ENCODE measurements at regions not wholly inside any gene's neighbourhood (a gene's known extent, or its start where the extent isn't known, plus 50 kb on each side); places are given as distances from the start of the nearest gene placed in this dataset.
A peak's percentile ranks its signal among the peaks of the same experiment; 100 is the strongest.

- peaks cover 17 to 20% of the 10 kb centered on the region in 2 experiments for H3K4me1 ChIP-seq (ENCODE audit: control insufficient read depth in 1 of 2, insufficient read depth in 1 of 2, low read depth in 1 of 2, low read length in 1 of 2)
- H3K27me3 ChIP-seq, result no peaks in the 10 kb centered on the region
Measured at GRCh38 chr5:171625646-171626045, 160.0 kb upstream of the SMIM23 start.

GRCh38 chr5:171627936-171628632 is 157.5 kb upstream of the SMIM23 start:
- Histone ChIP-seq H3K4me1 (ENCODE audit: control insufficient read depth in 1 of 2, insufficient read depth in 1 of 2, low read depth in 1 of 2, low read length in 1 of 2) (peaks cover 31 to 34% of the 10 kb centered on the region in 2 experiments), H3K9me3 (no peaks in the 10 kb centered on the region), H3K27ac (no peak overlapping the region), H3K36me3 (no peaks in the 10 kb centered on the region), H3K4me3 (ENCODE audit: low read depth in 1 of 2, low read length in 1 of 2) (no peak overlapping the region), H3K27me3 (no peaks in the 10 kb centered on the region)
- no peak for TF ChIP-seq CTCF (IDR thresholded peaks at IDR 0.05)

More at GRCh38 chr5:171625646-171626045, 160.0 kb upstream of the SMIM23 start:
- no peak for TF ChIP-seq CTCF (IDR thresholded peaks at IDR 0.05)
- H3K27ac ChIP-seq, result no peak overlapping the region
- H3K9me3 ChIP-seq, result no peaks in the 10 kb centered on the region
- H3K4me3 ChIP-seq (ENCODE audit: low read depth in 1 of 2, low read length in 1 of 2), result no peak overlapping the region
- H3K36me3 ChIP-seq, result no peaks in the 10 kb centered on the region

DNA sequence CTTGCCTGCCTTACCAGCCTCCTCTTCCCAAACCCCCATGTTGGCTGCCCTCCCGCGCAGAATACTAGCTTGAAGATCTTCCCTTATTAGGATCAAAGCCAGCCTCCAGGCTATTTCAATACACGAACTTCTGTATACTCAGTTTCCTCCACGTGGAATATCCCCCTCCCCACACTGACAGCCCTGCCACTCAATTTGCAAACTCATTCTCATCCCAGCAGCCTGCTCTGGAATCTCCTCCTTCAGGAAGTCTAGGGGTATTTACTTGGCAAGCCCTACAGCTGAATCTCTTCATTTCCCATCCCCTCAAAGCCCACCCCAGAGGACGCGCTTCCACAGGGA is 157.0 kb upstream of the SMIM23 start:
- Histone ChIP-seq H3K36me3 (no peaks in the 10 kb centered on the region), H3K27me3 (no peaks in the 10 kb centered on the region), H3K4me3 (ENCODE audit: low read depth in 1 of 2, low read length in 1 of 2) (no peak overlapping the region), H3K4me1 (ENCODE audit: control insufficient read depth in 1 of 2, insufficient read depth in 1 of 2, low read depth in 1 of 2, low read length in 1 of 2) (peaks cover 37 to 40% of the 10 kb centered on the region in 2 experiments), H3K27ac (no peak overlapping the region), H3K9me3 (no peaks in the 10 kb centered on the region)
- no peak for TF ChIP-seq CTCF (IDR thresholded peaks at IDR 0.05)

- no peaks in the 10 kb centered on the region for H3K9me3 ChIP-seq
- peaks cover 43 to 46% of the 10 kb centered on the region in 2 experiments for H3K4me1 ChIP-seq (ENCODE audit: control insufficient read depth in 1 of 2, insufficient read depth in 1 of 2, low read depth in 1 of 2, low read length in 1 of 2)
- H3K27ac ChIP-seq, result peak overlapping the region; percentile 17
- H3K27me3 ChIP-seq, result no peaks in the 10 kb centered on the region
- H3K36me3 ChIP-seq, result no peaks in the 10 kb centered on the region
- TF ChIP-seq CTCF (IDR thresholded peaks at IDR 0.05), result no peak
- peak overlapping the region in 1 of 2 experiments; percentile 56 for H3K4me3 ChIP-seq (ENCODE audit: low read depth in 1 of 2, low read length in 1 of 2)
Measured at GRCh38 chr5:171629221-171629620, 156.4 kb upstream of the SMIM23 start.

GRCh38 chr5:171629628-171630349 is 155.8 kb upstream of the SMIM23 start:
- Histone ChIP-seq H3K4me1 (ENCODE audit: control insufficient read depth in 1 of 2, insufficient read depth in 1 of 2, low read depth in 1 of 2, low read length in 1 of 2) (peaks cover 48 to 51% of the 10 kb centered on the region in 2 experiments), H3K27me3 (no peaks in the 10 kb centered on the region), H3K36me3 (no peaks in the 10 kb centered on the region), H3K4me3 (ENCODE audit: low read depth in 1 of 2, low read length in 1 of 2) (peak overlapping the region; percentile 36 to 56), H3K9me3 (no peaks in the 10 kb centered on the region), H3K27ac (peak overlapping the region; percentile 17)
- no peak for TF ChIP-seq CTCF (IDR thresholded peaks at IDR 0.05)
